Caki2 (cell line): ENCODE measurements at regions not wholly inside any gene's neighbourhood (a gene's known extent, or its start where the extent isn't known, plus 50 kb on each side); places are given as distances from the start of the nearest gene placed in this dataset.

Source experiments
- DNase-seq: peaks from one replicate; pipeline ENCODE4 v3.0.0-alpha.2; 2015; ENCODE audit warnings: low read depth
- in situ Hi-C: cut with HindIII; loops from 2 replicates; pipeline ENCODE4 v1.10.0; 2016; ENCODE audit warnings: low sequenced_read_pairs, low pct_unique_long_range_greater_than_20kb, mixed read lengths

- in situ Hi-C loops, result no loop called here
- no peak for DNase-seq
Measured at GRCh38 chr10:25766687-25767221, 167.3 kb upstream of the MYO3A start.

GRCh38 chr10:25768167-25768566 lies 165.9 kb upstream of the MYO3A start:
- no peak for DNase-seq
- in situ Hi-C loops, result no loop called here

DNA sequence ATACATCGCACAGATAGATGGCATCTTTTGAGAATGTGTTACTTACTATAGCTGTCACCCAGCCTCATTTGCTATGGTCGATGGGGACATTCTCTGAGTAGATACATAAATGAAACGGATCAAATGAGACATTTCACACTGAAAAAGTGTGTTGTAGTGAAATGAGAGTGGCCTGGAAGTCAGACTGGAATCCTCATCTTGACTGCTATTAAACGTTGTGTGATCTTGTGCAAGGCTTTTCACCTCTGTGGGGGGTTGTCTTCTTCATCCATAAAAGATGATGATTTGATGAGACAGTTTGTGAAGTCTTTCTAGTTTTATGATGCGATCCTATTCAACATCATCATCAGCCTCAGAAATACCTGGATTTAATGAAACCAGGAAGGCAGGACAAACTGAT lies 155.4 kb upstream of the MYO3A start:
- in situ Hi-C loops, result no loop called here
- no peak for DNase-seq

DNA sequence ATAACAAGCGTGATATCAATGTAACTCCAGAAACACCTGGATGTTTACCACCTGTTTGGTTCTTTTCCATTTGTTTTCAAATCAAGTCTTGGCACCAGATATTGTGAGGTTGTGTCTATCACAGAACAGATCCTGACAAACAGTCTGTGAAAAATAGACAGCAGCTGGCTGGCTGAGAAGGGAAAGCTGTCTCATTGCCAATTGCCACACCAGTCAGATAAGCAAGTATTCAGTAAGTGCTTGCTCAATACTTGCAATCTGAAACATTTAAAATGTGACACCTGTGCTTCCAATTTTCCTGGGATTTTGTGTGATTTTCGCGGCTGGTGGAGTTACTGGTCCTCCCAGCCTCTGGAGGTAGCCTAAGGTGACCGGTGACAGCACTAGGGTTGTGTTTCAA lies 147.9 kb upstream of the MYO3A start:
- DNase-seq, result no peak
- in situ Hi-C loops, result no loop called here

DNA sequence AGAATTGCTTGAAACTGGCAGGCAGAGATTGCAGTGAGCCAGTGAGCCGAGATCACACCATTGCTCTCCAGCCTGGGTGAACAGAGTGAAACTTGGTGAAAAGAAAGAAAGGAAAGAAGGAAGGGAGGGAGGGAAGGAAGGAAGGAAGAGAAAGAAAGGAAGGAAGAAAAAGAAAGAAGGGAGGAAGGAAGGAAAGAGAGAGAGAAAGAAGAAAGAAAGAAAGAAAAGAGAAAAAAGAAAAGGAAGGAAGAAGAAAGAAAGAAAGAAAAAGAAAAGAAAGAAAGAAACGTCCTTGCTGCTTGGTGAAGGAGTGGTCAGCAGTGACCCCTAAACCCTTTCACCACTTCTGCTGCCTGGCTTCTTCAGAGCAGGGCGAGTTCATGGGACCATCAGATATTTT lies 147.1 kb upstream of the MYO3A start:
- in situ Hi-C loops, result no loop called here
- DNase-seq, result no peak

GRCh38 chr10:25797888-25798429 lies 136.1 kb upstream of the MYO3A start:
- in situ Hi-C loops, result no loop called here
- no peak for DNase-seq

DNA sequence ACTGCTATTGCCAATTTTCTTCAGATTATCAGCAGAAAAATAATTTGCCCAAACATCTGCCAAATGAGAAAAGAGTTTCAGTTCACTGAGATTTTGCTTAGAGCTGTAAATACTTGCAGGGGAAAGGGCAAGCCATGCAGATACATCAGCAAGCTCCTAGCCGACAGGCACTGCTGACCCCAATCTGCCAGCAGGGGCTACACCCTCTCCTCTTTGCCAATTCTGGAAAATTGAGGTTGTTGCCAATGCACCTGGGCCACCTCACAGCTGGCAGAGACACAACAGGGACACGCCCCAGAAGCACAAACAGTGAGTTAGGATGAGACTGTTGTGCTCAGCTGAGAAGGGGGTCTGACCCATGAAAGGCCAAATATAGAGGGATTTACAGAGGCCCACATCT lies 129.5 kb upstream of the MYO3A start:
- DNase-seq, result no peak
- in situ Hi-C loops, result no loop called here

DNA sequence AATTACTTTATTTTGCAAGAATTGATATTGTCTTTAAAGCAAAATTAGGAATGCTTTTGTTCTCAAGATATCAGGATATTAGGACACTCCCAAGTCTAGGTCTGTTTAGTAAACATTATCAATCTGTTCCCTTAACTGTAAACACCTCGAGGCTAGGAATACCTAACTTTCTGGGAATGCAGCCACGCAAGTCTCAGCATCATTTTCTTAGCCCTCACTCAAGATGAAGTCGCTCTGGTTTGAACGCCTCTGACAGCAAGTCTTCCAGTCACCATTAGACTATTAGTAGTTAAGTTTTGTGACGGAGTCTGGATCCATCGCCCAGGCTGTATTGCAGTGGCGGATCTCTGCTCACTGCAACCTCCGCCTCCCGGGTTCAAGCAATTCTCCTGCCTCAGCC lies 128.0 kb upstream of the MYO3A start:
- in situ Hi-C loops, result no loop called here

GRCh38 chr10:25808372-25808771 lies 125.7 kb upstream of the MYO3A start:
- in situ Hi-C loops, result no loop called here

More for the DNA sequence above, 128.0 kb upstream of the MYO3A start:
- no peak for DNase-seq

GRCh38 chr10:25811052-25811685 lies 122.9 kb upstream of the MYO3A start:
- peak; percentile 56 for DNase-seq
- in situ Hi-C loops, result no loop called here

More at GRCh38 chr10:25808372-25808771, 125.7 kb upstream of the MYO3A start:
- DNase-seq, result no peak

DNA sequence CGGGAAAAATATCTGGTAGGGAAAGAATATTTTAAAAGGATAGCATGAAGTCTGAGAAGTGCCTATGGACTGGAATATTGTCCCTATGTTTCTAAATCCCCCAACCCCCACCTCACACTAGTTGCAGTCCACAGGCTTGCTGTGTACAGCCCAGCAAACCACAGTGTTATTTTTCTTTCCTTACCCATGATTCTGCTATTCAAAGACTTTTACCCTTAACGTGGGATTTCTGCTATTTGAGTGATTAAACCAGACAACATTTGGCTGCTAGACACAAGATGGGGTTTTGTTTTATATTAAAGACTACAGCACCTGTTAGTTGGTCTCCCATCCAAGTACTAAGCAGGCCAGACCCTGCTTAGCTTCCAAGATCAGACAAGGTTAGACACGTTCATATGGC lies 120.5 kb upstream of the MYO3A start:
- no peak for DNase-seq
- in situ Hi-C loops, result no loop called here

DNA sequence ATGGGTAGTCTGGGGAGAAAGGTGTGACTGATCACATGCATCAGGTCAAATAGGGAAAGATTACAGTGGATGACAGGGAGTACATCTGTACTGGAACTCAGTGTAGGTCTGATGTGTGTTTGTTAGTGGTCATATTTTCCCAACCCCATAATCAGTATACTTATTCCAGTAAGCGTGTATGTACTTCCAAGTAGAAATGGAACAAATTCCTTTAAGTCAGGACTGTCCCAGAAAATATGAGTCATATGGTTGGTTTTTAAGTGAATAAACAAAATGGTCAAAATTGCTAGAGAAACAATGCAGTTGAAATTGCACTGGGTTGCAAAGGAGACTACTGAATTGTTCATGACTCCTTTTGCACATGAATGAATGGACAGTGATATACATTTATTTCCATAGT lies 118.8 kb upstream of the MYO3A start:
- in situ Hi-C loops, result no loop called here
- peak; percentile 16 for DNase-seq

GRCh38 chr10:25815999-25816768 lies 117.8 kb upstream of the MYO3A start:
- in situ Hi-C loops, result no loop called here
- DNase-seq, result peak; percentile 39

- in situ Hi-C loops, result no loop called here
- no peak for DNase-seq
Measured at GRCh38 chr10:25817200-25817599, 116.8 kb upstream of the MYO3A start.

DNA sequence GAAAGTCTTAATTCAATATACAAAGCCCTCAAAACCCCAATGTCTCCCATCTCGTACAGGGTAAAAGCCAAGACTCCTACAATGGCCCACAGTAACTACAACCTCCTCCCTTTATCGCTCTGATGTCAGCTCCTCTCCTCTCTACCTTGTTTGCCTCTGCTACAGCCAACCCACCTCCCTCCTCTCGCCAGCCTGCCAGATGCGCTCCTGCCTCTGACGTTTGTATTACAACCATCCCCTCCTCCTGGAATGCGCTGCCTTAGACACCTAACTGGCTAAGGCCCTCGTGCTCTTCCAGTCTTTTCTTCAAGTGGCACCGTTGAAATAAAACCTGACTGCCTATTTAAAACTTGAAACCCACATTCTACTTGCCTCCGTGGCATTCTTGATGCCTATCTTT lies 115.3 kb upstream of the MYO3A start:
- in situ Hi-C loops, result no loop called here

DNA sequence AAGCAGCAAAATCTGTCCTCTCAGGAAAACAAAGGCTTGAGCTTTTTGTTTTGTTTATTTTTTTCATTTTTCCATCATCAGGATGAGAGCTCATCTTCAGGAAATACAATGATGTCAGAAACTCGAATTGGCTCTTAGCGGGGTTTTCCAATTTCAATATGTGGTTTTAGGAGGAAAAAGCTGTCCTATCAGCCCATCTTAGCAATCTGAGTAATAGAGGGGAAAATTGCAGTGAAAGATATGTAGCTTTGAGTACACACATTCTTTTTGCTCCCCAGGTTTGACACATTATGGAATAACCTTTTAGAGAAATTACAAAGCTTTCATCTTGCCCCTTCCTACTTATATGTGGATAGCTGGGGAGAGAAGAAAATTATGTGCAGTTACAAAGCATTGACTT lies 113.6 kb upstream of the MYO3A start:
- DNase-seq, result no peak
- in situ Hi-C loops, result no loop called here

More for the DNA sequence above, 115.3 kb upstream of the MYO3A start:
- no peak for DNase-seq

DNA sequence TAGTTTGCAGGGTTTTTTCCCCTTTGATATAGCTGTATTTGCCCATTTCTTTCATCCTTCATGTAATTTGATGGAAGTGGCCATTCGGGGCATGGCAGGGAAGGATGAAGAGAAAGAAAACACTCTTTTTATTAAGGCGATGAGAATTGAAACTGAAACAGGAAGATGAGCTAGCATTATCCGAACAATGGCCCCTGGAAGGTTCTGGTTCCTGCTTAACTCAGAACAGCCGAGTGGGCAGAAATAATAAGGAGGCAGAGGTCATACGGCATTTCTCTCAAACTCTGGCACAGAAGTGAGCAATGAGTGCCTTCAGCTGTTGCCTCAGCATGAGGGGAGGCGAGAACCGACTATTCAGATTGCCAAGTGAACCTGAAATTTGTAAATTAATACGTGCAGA lies 113.2 kb upstream of the MYO3A start:
- no peak for DNase-seq
- in situ Hi-C loops, result no loop called here

- no peak for DNase-seq
- in situ Hi-C loops, result no loop called here
Measured at GRCh38 chr10:25824050-25824449, 110.0 kb upstream of the MYO3A start.

DNA sequence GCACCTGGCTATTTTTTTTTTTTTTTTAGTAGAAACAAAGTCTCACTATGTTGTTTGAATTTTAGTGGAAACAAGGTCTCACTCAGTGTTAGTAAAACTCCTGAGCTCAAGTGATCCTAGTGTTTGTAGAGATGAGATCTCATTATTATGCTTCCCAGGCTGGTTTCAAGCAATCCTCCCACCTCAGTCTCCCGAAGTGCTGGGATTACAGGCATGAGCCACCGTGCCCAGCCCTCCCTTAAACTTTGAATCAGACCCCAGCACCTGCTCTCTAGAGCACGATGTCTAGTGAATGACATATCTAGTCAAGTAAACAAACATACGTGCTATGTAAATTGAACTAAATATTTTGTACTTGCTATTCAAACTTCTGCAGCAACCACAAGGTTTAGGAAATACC lies 105.6 kb upstream of the MYO3A start:
- no peak for DNase-seq
- in situ Hi-C loops, result no loop called here
